H1 (cell line): ENCODE measurements at regions not wholly inside any gene's neighbourhood (a gene's known extent, or its start where the extent isn't known, plus 50 kb on each side); places are given as distances from the start of the nearest gene placed in this dataset.

Experiments used
- CEBPB ChIP-seq: IDR thresholded peaks from 2 replicates; pipeline ENCODE4 v1.6.1; 2012; ENCODE audit warnings: low read depth, low read length
- EP300 ChIP-seq, 2 experiments: IDR thresholded peaks; 1 replicate in 1 of 2; 2 replicates in 1 of 2; pipeline ENCODE4 v1.6.1; 2011 to 2012; ENCODE audit warnings: low read depth in 2 of 2, low read length in 2 of 2, mild to moderate bottlenecking in 2 of 2, borderline replicate concordance in 1 of 2, inconsistent platforms in 1 of 2, moderate library complexity in 1 of 2
- KDM1A ChIP-seq: fragments of 200-600, 300-600 bp; sonication (generic); IDR thresholded peaks from 2 replicates; pipeline ENCODE4 v1.7.1; 2016; ENCODE audit warnings: mild to moderate bottlenecking, low read length, borderline replicate concordance
- NRF1 ChIP-seq: IDR thresholded peaks from 2 replicates; pipeline ENCODE4 v1.6.1; 2011; ENCODE audit warnings: mild to moderate bottlenecking, low read depth, low read length, improper control_type of control experiment
- TF ChIP-seq, protein P1 (sequence below): IDR thresholded peaks from 2 replicates; pipeline ENCODE4 v1.6.1; 2012; ENCODE audit warnings: low read length, inconsistent platforms

DNA sequence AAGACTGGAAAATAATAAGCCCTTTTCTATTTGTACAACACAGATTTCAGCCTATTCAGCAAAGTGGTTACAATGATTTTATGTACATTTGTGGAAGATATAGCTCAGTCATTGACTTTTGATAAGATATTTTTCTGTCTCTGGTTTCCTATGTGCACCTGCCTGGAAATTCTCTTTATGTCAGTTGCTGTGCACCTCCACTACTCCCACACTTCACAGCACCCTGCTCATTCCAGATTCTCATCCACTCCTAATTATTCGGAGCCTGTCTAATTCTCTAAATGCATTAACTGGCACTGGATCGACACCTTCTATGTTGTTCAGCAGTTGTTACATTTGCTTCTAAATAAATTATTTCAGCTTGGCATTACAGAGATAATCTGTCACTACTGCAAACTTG, 275.1 kb upstream of the RND3 start (continued):
- no peak for TF ChIP-seq KDM1A
- TF ChIP-seq, protein P1, sequence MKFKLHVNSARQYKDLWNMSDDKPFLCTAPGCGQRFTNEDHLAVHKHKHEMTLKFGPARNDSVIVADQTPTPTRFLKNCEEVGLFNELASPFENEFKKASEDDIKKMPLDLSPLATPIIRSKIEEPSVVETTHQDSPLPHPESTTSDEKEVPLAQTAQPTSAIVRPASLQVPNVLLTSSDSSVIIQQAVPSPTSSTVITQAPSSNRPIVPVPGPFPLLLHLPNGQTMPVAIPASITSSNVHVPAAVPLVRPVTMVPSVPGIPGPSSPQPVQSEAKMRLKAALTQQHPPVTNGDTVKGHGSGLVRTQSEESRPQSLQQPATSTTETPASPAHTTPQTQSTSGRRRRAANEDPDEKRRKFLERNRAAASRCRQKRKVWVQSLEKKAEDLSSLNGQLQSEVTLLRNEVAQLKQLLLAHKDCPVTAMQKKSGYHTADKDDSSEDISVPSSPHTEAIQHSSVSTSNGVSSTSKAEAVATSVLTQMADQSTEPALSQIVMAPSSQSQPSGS = no peak
- TF ChIP-seq CEBPB = no peak
- no peak for TF ChIP-seq EP300 (IDR thresholded peaks at IDR 0.05; ENCODE audit: borderline replicate concordance in 1 of 2, low read depth in 2 of 2, low read length in 2 of 2)
- TF ChIP-seq NRF1 = no peak
- TF ChIP-seq, all 59 proteins: peak for 0
